H1 (cell line): ENCODE measurements at regions not wholly inside any gene's neighbourhood (a gene's known extent, or its start where the extent isn't known, plus 50 kb on each side); places are given as distances from the start of the nearest gene placed in this dataset.

Source experiments
- CTCF ChIA-PET: fragments of 300-600 bp; sonication (Branson Sonifier 250); formaldehyde crosslinking; loops from one replicate; lab custom pipeline; 2021; ENCODE audit not compliant: partially characterized antibody; lab: Charles Lee
- POLR2A ChIA-PET: fragments of 300-600 bp; sonication (Branson Sonifier 250); formaldehyde crosslinking; loops from one replicate; lab custom pipeline; 2021; ENCODE audit warnings: inconsistent platforms; ENCODE audit not compliant: partially characterized antibody; lab: Charles Lee
- DNase-seq, 2 experiments: peaks; one replicate each; pipeline versions ENCODE4 v3.0.0 to v3.0.0-alpha.2; 2010 to 2022; ENCODE audit warnings: low spot score in 2 of 2, low read depth in 1 of 2, mixed read lengths in 1 of 2
- FAIRE-seq: peaks from 2 replicates; lab custom pipeline; 2011; peaks lifted over from hg19 to GRCh38; lab: Jason Lieb, UNC
- H2AFZ ChIP-seq: 2 replicates; pipeline ENCODE4 v1.8.1; 2012; ENCODE audit warnings: low read length, inconsistent platforms
- H2AK5ac ChIP-seq: 2 replicates; pipeline ENCODE4 v1.6.1; 2013; ENCODE audit warnings: low read depth, low read length
- H2BK120ac ChIP-seq: replicated peaks from 2 replicates; pipeline ENCODE3; 2013; ENCODE audit warnings: low read depth, low read length, inconsistent platforms
- H2BK12ac ChIP-seq: 2 replicates; pipeline ENCODE4 v1.6.1; 2013; ENCODE audit warnings: low read depth, low read length
- H2BK15ac ChIP-seq: 2 replicates; pipeline ENCODE4 v1.6.1; 2013; ENCODE audit warnings: low read length
- H2BK20ac ChIP-seq: 2 replicates; pipeline ENCODE4 v1.6.1; 2013; ENCODE audit warnings: low read length
- H2BK5ac ChIP-seq: 2 replicates; pipeline ENCODE4 v1.6.1; 2013; ENCODE audit warnings: low read depth, low read length
- H3K14ac ChIP-seq: 2 replicates; pipeline ENCODE4 v1.6.1; 2013; ENCODE audit warnings: inconsistent platforms; ENCODE audit not compliant: insufficient read length
- H3K18ac ChIP-seq: 2 replicates; pipeline ENCODE4 v1.6.1; 2013; ENCODE audit warnings: low read length; ENCODE audit errors: extremely low read depth
- H3K23ac ChIP-seq: 2 replicates; pipeline ENCODE4 v1.6.1; 2013; ENCODE audit warnings: inconsistent platforms; ENCODE audit not compliant: insufficient read length
- H3K23me2 ChIP-seq: 2 replicates; pipeline ENCODE4 v1.6.1; 2013; ENCODE audit warnings: low read depth, low read length
- H3K27ac ChIP-seq: 2 replicates; pipeline ENCODE4 v1.6.1; 2011; ENCODE audit warnings: low read depth, low read length, inconsistent platforms
- H3K27me3 ChIP-seq, 4 experiments: replicated peaks in 1 of 4; 1 replicate in 1 of 4; 2 replicates in 3 of 4; pipeline versions ENCODE4 v1.6.1 to v1.8.1; 2011 to 2013; ENCODE audit warnings: low read length in 3 of 4, mild to moderate bottlenecking in 3 of 4, inconsistent platforms in 2 of 4, mixed read lengths in 2 of 4, moderate library complexity in 1 of 4; ENCODE audit not compliant: control insufficient read depth in 3 of 4, insufficient read depth in 3 of 4; ENCODE audit errors: extremely low read depth in 1 of 4
- H3K36me3 ChIP-seq, 4 experiments: 2 replicates each; pipeline versions ENCODE4 v1.6.1 to v1.8.1; 2011 to 2013; ENCODE audit warnings: mild to moderate bottlenecking in 4 of 4, low read length in 3 of 4, moderate library complexity in 2 of 4, control low read depth in 1 of 4, inconsistent platforms in 1 of 4; ENCODE audit not compliant: insufficient read depth in 4 of 4, control insufficient read depth in 2 of 4
- H3K4ac ChIP-seq: replicated peaks from 2 replicates; pipeline ENCODE3; 2013; ENCODE audit warnings: low read length, low read depth, mixed read lengths, inconsistent platforms; ENCODE audit not compliant: insufficient read length
- H3K4me1 ChIP-seq, 4 experiments: replicated peaks in 1 of 4; 1 replicate in 1 of 4; 2 replicates in 3 of 4; pipeline versions ENCODE4 v1.6.1 to v1.8.1; 2011 to 2013; ENCODE audit warnings: low read length in 3 of 4, inconsistent platforms in 2 of 4, mixed read lengths in 1 of 4; ENCODE audit not compliant: insufficient read depth in 4 of 4, control insufficient read depth in 3 of 4
- H3K4me2 ChIP-seq, 2 experiments: 2 replicates each; pipeline versions ENCODE4 v1.6.1 to v1.8.1; 2011 to 2013; ENCODE audit warnings: low read depth in 2 of 2, low read length in 2 of 2, control low read depth in 1 of 2, inconsistent platforms in 1 of 2, mild to moderate bottlenecking in 1 of 2; ENCODE audit not compliant: insufficient read depth in 1 of 2
- H3K4me3 ChIP-seq, 4 experiments: fragments of 200-600, 300-600 bp in 1 of 4; sonication (generic), shearing (Covaris generic), sonication (Bioruptor Twin) in 1 of 4; 2 replicates each; pipeline versions ENCODE4 v1.5.1 to v1.8.1; 2011 to 2016; ENCODE audit warnings: low read length in 4 of 4, low read depth in 3 of 4, control low read depth in 2 of 4, inconsistent platforms in 2 of 4, mild to moderate bottlenecking in 2 of 4, mixed read lengths in 1 of 4, moderate library complexity in 1 of 4; ENCODE audit not compliant: insufficient read depth in 2 of 4; ENCODE audit errors: extremely low read depth in 1 of 4
- H3K56ac ChIP-seq: replicated peaks from 2 replicates; pipeline ENCODE3; 2013; ENCODE audit warnings: low read depth, mild to moderate bottlenecking, mixed read lengths, low read length, inconsistent platforms; ENCODE audit not compliant: insufficient read length
- H3K79me1 ChIP-seq: 2 replicates; pipeline ENCODE4 v1.6.1; 2013; ENCODE audit warnings: low read depth, low read length, control low read depth
- H3K79me2 ChIP-seq, 2 experiments: 2 replicates each; pipeline versions ENCODE4 v1.6.1 to v1.8.1; 2012 to 2013; ENCODE audit warnings: low read length in 2 of 2, mild to moderate bottlenecking in 2 of 2, inconsistent platforms in 1 of 2; ENCODE audit not compliant: insufficient read depth in 2 of 2, control insufficient read depth in 1 of 2
- H3K9ac ChIP-seq, 4 experiments: replicated peaks in 1 of 4; 1 replicate in 1 of 4; 2 replicates in 3 of 4; pipeline versions ENCODE4 v1.6.1 to v1.8.1; 2011 to 2013; ENCODE audit warnings: low read depth in 3 of 4, low read length in 3 of 4, control low read depth in 2 of 4, mild to moderate bottlenecking in 2 of 4, moderate library complexity in 2 of 4, inconsistent platforms in 1 of 4; ENCODE audit errors: extremely low read depth in 1 of 4
- H3K9me3 ChIP-seq, 2 experiments: 2 replicates each; pipeline versions ENCODE4 v1.6.1 to v1.8.1; 2012 to 2013; ENCODE audit warnings: mild to moderate bottlenecking in 2 of 2, moderate library complexity in 2 of 2, control low read depth in 1 of 2, inconsistent platforms in 1 of 2, low read depth in 1 of 2, low read length in 1 of 2, mixed read lengths in 1 of 2; ENCODE audit not compliant: insufficient read depth in 2 of 2
- H4K20me1 ChIP-seq, 2 experiments: replicated peaks in 1 of 2; 2 replicates each; pipeline versions ENCODE3 to v1.8.1; 2011 to 2013; ENCODE audit warnings: inconsistent platforms in 2 of 2, low read length in 2 of 2, mild to moderate bottlenecking in 1 of 2; ENCODE audit not compliant: insufficient read depth in 2 of 2, control insufficient read depth in 1 of 2
- H4K5ac ChIP-seq: 2 replicates; pipeline ENCODE4 v1.6.1; 2013; ENCODE audit warnings: low read length, low read depth, mixed read lengths, inconsistent platforms; ENCODE audit not compliant: insufficient read length
- H4K8ac ChIP-seq: 2 replicates; pipeline ENCODE4 v1.8.0; 2013; ENCODE audit warnings: mild to moderate bottlenecking, moderate library complexity, low read length, inconsistent platforms; ENCODE audit not compliant: insufficient read depth; ENCODE audit errors: extremely low read depth
- H4K91ac ChIP-seq: replicated peaks from 2 replicates; pipeline ENCODE3; 2013; ENCODE audit warnings: low read length, mixed read lengths, inconsistent platforms; ENCODE audit not compliant: insufficient read length
- CTCF ChIP-seq, 3 experiments: IDR thresholded peaks; 1 replicate in 2 of 3; 2 replicates in 1 of 3; pipeline versions ENCODE4 v1.5.1 to v1.6.1; 2011; ENCODE audit warnings: low read length in 3 of 3, mild to moderate bottlenecking in 3 of 3, inconsistent platforms in 2 of 3, low read depth in 1 of 3, moderate library complexity in 1 of 3; ENCODE audit not compliant: insufficient read depth in 1 of 3; ENCODE audit errors: control extremely low read depth in 1 of 3
- NRF1 ChIP-seq: IDR thresholded peaks from 2 replicates; pipeline ENCODE4 v1.6.1; 2011; ENCODE audit warnings: mild to moderate bottlenecking, low read depth, low read length, improper control_type of control experiment
- RAD21 ChIP-seq, 2 experiments: IDR thresholded peaks in 1 of 2; conservative IDR thresholded peaks in 1 of 2; 2 replicates each; pipeline ENCODE4 v1.6.1; 2011; ENCODE audit warnings: low read depth in 2 of 2, low read length in 2 of 2, improper control_type of control experiment in 1 of 2, inconsistent platforms in 1 of 2, mild to moderate bottlenecking in 1 of 2, moderate library complexity in 1 of 2
- TEAD4 ChIP-seq: IDR thresholded peaks from 2 replicates; pipeline ENCODE4 v1.6.1; 2012; ENCODE audit warnings: low read depth, low read length, inconsistent platforms, mixed read lengths
- WGBS, 2 experiments: shearing (Covaris generic) in 1 of 2; methylation state at CpG; one replicate each; pipeline versions ENCODE4 v1.1.6 to v1.1.7; 2013 to 2015; ENCODE audit warnings: low lambda C conversion rate in 2 of 2, mixed read lengths in 2 of 2, inconsistent platforms in 1 of 2, low coverage in 1 of 2, missing lambda C conversion rate in 1 of 2; ENCODE audit not compliant: insufficient replicate concordance in 2 of 2, insufficient coverage in 1 of 2, insufficient read length in 1 of 2; ENCODE audit errors: extremely low coverage in 1 of 2, missing lambda C conversion rate in 1 of 2; 5-methylcytosine and 5-hydroxymethylcytosine counted together

- Histone ChIP-seq H2BK15ac (no peak overlapping the region), H3K56ac (no peak overlapping the region), H4K8ac (no peak overlapping the region), H2BK5ac (no peak overlapping the region), H3K4me1 (no peaks in the 10 kb centered on the region), H3K36me3 (no peaks in the 10 kb centered on the region), H2BK120ac (no peak overlapping the region), H3K4me2 (no peak overlapping the region), H3K4me3 (no peak overlapping the region), H3K18ac (no peak overlapping the region), H3K4ac (no peak overlapping the region), H2BK12ac (no peak overlapping the region), H3K27me3 (no peaks in the 10 kb centered on the region; a peak in 1 of 7 replicates), H3K27ac (no peak overlapping the region), H3K23me2 (no peaks in the 10 kb centered on the region)
- CTCF ChIA-PET = interaction anchor here (0.6 to 3.5 kb wide), 37 partner anchors 10 to 572 kb away, joined by 3 to 24 read pairs (median 4); no protein-coding TSS in a partner anchor
- peak in 1 of 2 experiments; percentile 75 for DNase-seq
- TF ChIP-seq CTCF (IDR thresholded peaks at IDR 0.05; ENCODE audit: control extremely low read depth in 1 of 3, insufficient read depth in 1 of 3, low read depth in 1 of 3, low read length in 3 of 3) (peak; percentile 65 to 81 (median 66)), TEAD4 (peak; percentile 63; the same call in 1 of the 2 replicates), RAD21 (IDR thresholded peaks at IDR 0.05 in 1 of 2, conservative IDR thresholded peaks at IDR 0.05 in 1 of 2; ENCODE audit: low read depth in 2 of 2, low read length in 2 of 2) (peak; percentile 89), NRF1 (no peak)
- TF ChIP-seq, all 59 proteins: peak for 3
- no peak overlapping the region for H2BK20ac ChIP-seq
- no peak overlapping the region for H3K14ac ChIP-seq
- no peaks in the 10 kb centered on the region for H3K79me2 ChIP-seq
- WGBS, 2 experiments = 55% methylated on average over 14 of the region's 14 CpGs; no CpG with 5 or more reads in 1 of the 2 experiments
- H3K23ac ChIP-seq = no peak overlapping the region
- no peak overlapping the region for H2AFZ ChIP-seq
- H2AK5ac ChIP-seq = no peak overlapping the region
- POLR2A ChIA-PET = no interaction called here
- no peaks in the 10 kb centered on the region for H3K9me3 ChIP-seq
- no peak overlapping the region for H4K5ac ChIP-seq
- H3K9ac ChIP-seq = no peak overlapping the region
- FAIRE-seq = peak; percentile 36
- no peak overlapping the region for H4K91ac ChIP-seq
- no peaks in the 10 kb centered on the region for H4K20me1 ChIP-seq
- no peaks in the 10 kb centered on the region for H3K79me1 ChIP-seq
Observed at GRCh38 chr20:57061051-57061900, 205.2 kb downstream of the BMP7 start.
